ENCODE measurements at regions not wholly inside any gene's neighbourhood (a gene's known extent, or its start where the extent isn't known, plus 50 kb on each side); places are given as distances from the start of the nearest gene placed in this dataset.

- Histone ChIP-seq H2AFZ (ENCODE audit: low read depth, low read length) (no peak overlapping the region), H3K9me3 (ENCODE audit: low read length) (no peaks in the 10 kb centered on the region), H3K4me3 (ENCODE audit: low read length) (no peak overlapping the region)
Observed at GRCh38 chr5:102554082-102554481, 55.3 kb upstream of the SLCO6A1 start.

DNA sequence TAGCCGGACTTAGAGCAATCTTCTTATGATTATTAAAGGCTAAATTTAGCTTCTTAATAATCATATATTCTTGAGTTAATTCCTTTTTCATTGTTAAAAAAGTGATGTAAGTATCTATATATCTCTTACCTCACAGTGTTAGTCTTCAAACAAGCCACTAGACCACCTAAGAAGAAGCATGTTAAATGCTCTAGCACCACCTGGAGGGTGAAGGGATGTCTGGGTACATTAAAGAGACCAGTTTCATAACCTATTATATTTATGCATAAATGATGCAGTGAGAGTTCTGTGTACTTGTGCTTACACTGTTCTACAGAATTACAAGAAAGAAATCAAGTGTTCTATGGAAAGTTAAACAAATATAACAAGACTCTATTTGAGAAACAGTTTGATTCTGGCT lies 55.9 kb upstream of the SLCO6A1 start:
- Histone ChIP-seq H3K9me3 (ENCODE audit: low read length) (no peaks in the 10 kb centered on the region), H3K27me3 (ENCODE audit: insufficient read depth, low read depth, low read length) (no peaks in the 10 kb centered on the region), H3F3A (ENCODE audit: insufficient read depth, low read length, poor library complexity, severe bottlenecking) (no peaks in the 10 kb centered on the region), H3K27ac (ENCODE audit: low read length) (no peak overlapping the region), H4K20me1 (ENCODE audit: insufficient read depth) (no peaks in the 10 kb centered on the region), H3K79me2 (replicated peaks; ENCODE audit: insufficient read depth, low read length) (no peaks in the 10 kb centered on the region), H3K9me2 (ENCODE audit: insufficient read depth, low read length) (no peaks in the 10 kb centered on the region), H3K9ac (ENCODE audit: low read length) (no peak overlapping the region), H2AFZ (ENCODE audit: low read depth, low read length) (no peak overlapping the region), H3K4me3 (ENCODE audit: low read length) (no peak overlapping the region), H3K4me2 (ENCODE audit: low read length) (no peak overlapping the region), H3K36me3 (ENCODE audit: insufficient read depth, low read length) (no peaks in the 10 kb centered on the region)
- TF ChIP-seq POLR2AphosphoS5 (IDR thresholded peaks at IDR 0.05) (no peak), CTCF (IDR thresholded peaks at IDR 0.05; ENCODE audit: poor library complexity, severe bottlenecking) (peak; percentile 53), EZH2 (IDR thresholded peaks at IDR 0.05; ENCODE audit: borderline replicate concordance, insufficient read depth, low read length, poor library complexity, severe bottlenecking) (no peak), RAD21 (conservative IDR thresholded peaks at IDR 0.05) (peak; percentile 55), SMC3 (conservative IDR thresholded peaks at IDR 0.05; ENCODE audit: poor library complexity) (peak; percentile 46), TAF1 (IDR thresholded peaks at IDR 0.05; ENCODE audit: low read depth) (no peak), EP300 (conservative IDR thresholded peaks at IDR 0.05; ENCODE audit: poor library complexity, severe bottlenecking) (no peak)
- TF ChIP-seq, protein P1, sequence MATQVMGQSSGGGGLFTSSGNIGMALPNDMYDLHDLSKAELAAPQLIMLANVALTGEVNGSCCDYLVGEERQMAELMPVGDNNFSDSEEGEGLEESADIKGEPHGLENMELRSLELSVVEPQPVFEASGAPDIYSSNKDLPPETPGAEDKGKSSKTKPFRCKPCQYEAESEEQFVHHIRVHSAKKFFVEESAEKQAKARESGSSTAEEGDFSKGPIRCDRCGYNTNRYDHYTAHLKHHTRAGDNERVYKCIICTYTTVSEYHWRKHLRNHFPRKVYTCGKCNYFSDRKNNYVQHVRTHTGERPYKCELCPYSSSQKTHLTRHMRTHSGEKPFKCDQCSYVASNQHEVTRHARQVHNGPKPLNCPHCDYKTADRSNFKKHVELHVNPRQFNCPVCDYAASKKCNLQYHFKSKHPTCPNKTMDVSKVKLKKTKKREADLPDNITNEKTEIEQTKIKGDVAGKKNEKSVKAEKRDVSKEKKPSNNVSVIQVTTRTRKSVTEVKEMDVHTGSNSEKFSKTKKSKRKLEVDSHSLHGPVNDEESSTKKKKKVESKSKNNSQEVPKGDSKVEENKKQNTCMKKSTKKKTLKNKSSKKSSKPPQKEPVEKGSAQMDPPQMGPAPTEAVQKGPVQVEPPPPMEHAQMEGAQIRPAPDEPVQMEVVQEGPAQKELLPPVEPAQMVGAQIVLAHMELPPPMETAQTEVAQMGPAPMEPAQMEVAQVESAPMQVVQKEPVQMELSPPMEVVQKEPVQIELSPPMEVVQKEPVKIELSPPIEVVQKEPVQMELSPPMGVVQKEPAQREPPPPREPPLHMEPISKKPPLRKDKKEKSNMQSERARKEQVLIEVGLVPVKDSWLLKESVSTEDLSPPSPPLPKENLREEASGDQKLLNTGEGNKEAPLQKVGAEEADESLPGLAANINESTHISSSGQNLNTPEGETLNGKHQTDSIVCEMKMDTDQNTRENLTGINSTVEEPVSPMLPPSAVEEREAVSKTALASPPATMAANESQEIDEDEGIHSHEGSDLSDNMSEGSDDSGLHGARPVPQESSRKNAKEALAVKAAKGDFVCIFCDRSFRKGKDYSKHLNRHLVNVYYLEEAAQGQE (IDR thresholded peaks at IDR 0.05; ENCODE audit: borderline replicate concordance): no peak

More at GRCh38 chr5:102554082-102554481, 55.3 kb upstream of the SLCO6A1 start:
- no peaks in the 10 kb centered on the region for H3K27me3 ChIP-seq (ENCODE audit: insufficient read depth, low read depth, low read length)
- H3K79me2 ChIP-seq (replicated peaks; ENCODE audit: insufficient read depth, low read length): no peaks in the 10 kb centered on the region
- no peaks in the 10 kb centered on the region for H3F3A ChIP-seq (ENCODE audit: insufficient read depth, low read length, poor library complexity, severe bottlenecking)
- H3K4me2 ChIP-seq (ENCODE audit: low read length): no peak overlapping the region
- TF ChIP-seq POLR2AphosphoS5 (IDR thresholded peaks at IDR 0.05) (no peak), CTCF (IDR thresholded peaks at IDR 0.05; ENCODE audit: poor library complexity, severe bottlenecking) (no peak), MXI1 (conservative IDR thresholded peaks at IDR 0.05; ENCODE audit: poor library complexity, severe bottlenecking) (no peak), RAD21 (conservative IDR thresholded peaks at IDR 0.05) (no peak), TAF1 (IDR thresholded peaks at IDR 0.05; ENCODE audit: low read depth) (no peak), EP300 (conservative IDR thresholded peaks at IDR 0.05; ENCODE audit: poor library complexity, severe bottlenecking) (no peak), EZH2 (IDR thresholded peaks at IDR 0.05; ENCODE audit: borderline replicate concordance, insufficient read depth, low read length, poor library complexity, severe bottlenecking) (no peak)
- TF ChIP-seq, protein P1 (IDR thresholded peaks at IDR 0.05; ENCODE audit: borderline replicate concordance): no peak
- no peak overlapping the region for H3K27ac ChIP-seq (ENCODE audit: low read length)
- no peaks in the 10 kb centered on the region for H3K9me2 ChIP-seq (ENCODE audit: insufficient read depth, low read length)
- no peaks in the 10 kb centered on the region for H4K20me1 ChIP-seq (ENCODE audit: insufficient read depth)
- H3K36me3 ChIP-seq (ENCODE audit: insufficient read depth, low read length): no peaks in the 10 kb centered on the region
- no peak overlapping the region for H3K9ac ChIP-seq (ENCODE audit: low read length)
